Stomach (tissue), 8 donors: ENCODE measurements at regions not wholly inside any gene's neighbourhood (a gene's known extent, or its start where the extent isn't known, plus 50 kb on each side); places are given as distances from the start of the nearest gene placed in this dataset.

Experiments used
- DNase-seq, 2 donors: peaks; one replicate each; pipeline versions ENCODE4 v3.0.0 to v3.0.0-alpha.2; 2013 to 2019
- H3K27ac ChIP-seq, 5 donors: fragments of 200-600 bp in 4 of 5; sonication (generic) in 4 of 5; one replicate each; pipeline ENCODE4 v1.5.1; 2013 to 2019; ENCODE audit warnings: mild to moderate bottlenecking in 1 of 5, moderate library complexity in 1 of 5
- H3K27me3 ChIP-seq, 3 donors: fragments of 200-600 bp; sonication (generic); one replicate each; pipeline ENCODE4 v1.5.1; 2017 to 2019; ENCODE audit warnings: mixed run types in 1 of 3
- H3K36me3 ChIP-seq, 4 donors: fragments of 200-600 bp; sonication (generic); 1 replicate in 3 of 4; 2 replicates in 1 of 4; pipeline ENCODE4 v1.5.1; 2016 to 2019
- H3K4me1 ChIP-seq, 4 donors: fragments of 200-600 bp; sonication (generic); one replicate each; pipeline ENCODE4 v1.5.1; 2016 to 2019
- H3K4me3 ChIP-seq, 4 donors: fragments of 200-600 bp; sonication (generic) in 3 of 4; one replicate each; pipeline ENCODE4 v1.5.1; 2016 to 2019; ENCODE audit warnings: mild to moderate bottlenecking in 1 of 4
- H3K9me3 ChIP-seq, 4 donors: fragments of 200-600 bp; sonication (generic); one replicate each; pipeline ENCODE4 v1.5.1; 2016 to 2019
- EP300 ChIP-seq: sonication (generic); formaldehyde crosslinking; IDR thresholded peaks from one replicate; pipeline ENCODE4 v1.6.1; 2017; ENCODE audit warnings: antibody characterized with exemption
- POLR2A ChIP-seq, 4 donors: fragments of 450-650 bp; IDR thresholded peaks; one replicate each; pipeline ENCODE4 v1.6.1; 2016; ENCODE audit warnings: antibody characterized with exemption in 4 of 4, control low read depth in 2 of 4, mild to moderate bottlenecking in 1 of 4, moderate library complexity in 1 of 4
- POLR2AphosphoS5 ChIP-seq, 3 donors: sonication (generic); formaldehyde crosslinking; IDR thresholded peaks; one replicate each; pipeline ENCODE4 v1.6.1; 2016; ENCODE audit warnings: antibody characterized with exemption in 3 of 3
- WGBS, 5 donors: extraction: QIAGEN DNeasy Blood & Tissue Kit in 3 of 5; methylation state at CpG; one replicate each; pipeline versions ENCODE4 v1.1.5 to v1.1.7; 2013 to 2018; 5-methylcytosine and 5-hydroxymethylcytosine counted together
- intact Hi-C: fragments of 100-400 bp; cut with DNase I; formaldehyde crosslinking; loops from one replicate; pipeline ENCODE4 v1.15.1; 2023; ENCODE audit warnings: low total_unique reads
- TF ChIP-seq, protein P1 (sequence below), 7 experiments: fragments of 450-650 bp in 4 of 7; fragments of 200-600 bp in 3 of 7; sonication (generic) in 3 of 7; IDR thresholded peaks; one replicate each; pipeline ENCODE4 v1.5.1; 2016 to 2019; ENCODE audit warnings: antibody characterized with exemption in 7 of 7, control low read depth in 2 of 7, mild to moderate bottlenecking in 1 of 7
- donor health status: healthy with polysubstance abuse.
- donor health status: Bipolar disorder and iron deficiency.
- donor health status: healthy.

DNA sequence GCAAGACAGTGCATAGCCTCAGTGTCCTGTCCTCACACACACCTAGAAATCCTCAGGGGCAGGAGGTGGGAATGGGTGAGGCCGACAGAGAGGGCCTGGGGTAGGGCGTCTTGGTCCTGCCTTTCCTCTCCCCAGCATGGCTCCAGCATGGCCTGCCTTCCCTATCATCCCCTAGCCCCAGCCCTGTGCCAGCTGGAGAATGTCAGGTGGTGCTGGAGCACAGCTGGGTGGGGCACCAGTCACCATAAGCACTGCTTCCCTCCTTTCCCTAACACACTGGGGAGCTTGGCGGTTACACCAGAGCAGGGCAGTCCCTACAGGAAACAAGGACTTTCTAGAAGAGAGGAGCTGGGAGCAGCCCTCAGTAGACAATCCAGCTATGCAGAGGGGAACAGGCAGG lies 236.8 kb downstream of the KLF13 start:
- DNase-seq: no peak
- no peaks in the 10 kb centered on the region for H3K27me3 ChIP-seq
- peaks cover 0 to 13% (median under 1%) of the 10 kb centered on the region in 4 donors for H3K9me3 ChIP-seq
- H3K36me3 ChIP-seq: peaks cover 0 to 22% (median 0%) of the 10 kb centered on the region in 4 donors
- no peaks in the 10 kb centered on the region for H3K4me1 ChIP-seq
- TF ChIP-seq, protein P1, sequence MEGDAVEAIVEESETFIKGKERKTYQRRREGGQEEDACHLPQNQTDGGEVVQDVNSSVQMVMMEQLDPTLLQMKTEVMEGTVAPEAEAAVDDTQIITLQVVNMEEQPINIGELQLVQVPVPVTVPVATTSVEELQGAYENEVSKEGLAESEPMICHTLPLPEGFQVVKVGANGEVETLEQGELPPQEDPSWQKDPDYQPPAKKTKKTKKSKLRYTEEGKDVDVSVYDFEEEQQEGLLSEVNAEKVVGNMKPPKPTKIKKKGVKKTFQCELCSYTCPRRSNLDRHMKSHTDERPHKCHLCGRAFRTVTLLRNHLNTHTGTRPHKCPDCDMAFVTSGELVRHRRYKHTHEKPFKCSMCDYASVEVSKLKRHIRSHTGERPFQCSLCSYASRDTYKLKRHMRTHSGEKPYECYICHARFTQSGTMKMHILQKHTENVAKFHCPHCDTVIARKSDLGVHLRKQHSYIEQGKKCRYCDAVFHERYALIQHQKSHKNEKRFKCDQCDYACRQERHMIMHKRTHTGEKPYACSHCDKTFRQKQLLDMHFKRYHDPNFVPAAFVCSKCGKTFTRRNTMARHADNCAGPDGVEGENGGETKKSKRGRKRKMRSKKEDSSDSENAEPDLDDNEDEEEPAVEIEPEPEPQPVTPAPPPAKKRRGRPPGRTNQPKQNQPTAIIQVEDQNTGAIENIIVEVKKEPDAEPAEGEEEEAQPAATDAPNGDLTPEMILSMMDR (IDR thresholded peaks at IDR 0.05): no peak
- no peak for TF ChIP-seq POLR2AphosphoS5 (IDR thresholded peaks at IDR 0.05)
- TF ChIP-seq POLR2A (IDR thresholded peaks at IDR 0.05): no peak
- intact Hi-C loops: no loop called here
- H3K27ac ChIP-seq: no peak overlapping the region
- H3K4me3 ChIP-seq: no peak overlapping the region
- WGBS, 5 donors: 83 to 94% (median 90%) methylated on average over 3 of the region's 3 CpGs

DNA sequence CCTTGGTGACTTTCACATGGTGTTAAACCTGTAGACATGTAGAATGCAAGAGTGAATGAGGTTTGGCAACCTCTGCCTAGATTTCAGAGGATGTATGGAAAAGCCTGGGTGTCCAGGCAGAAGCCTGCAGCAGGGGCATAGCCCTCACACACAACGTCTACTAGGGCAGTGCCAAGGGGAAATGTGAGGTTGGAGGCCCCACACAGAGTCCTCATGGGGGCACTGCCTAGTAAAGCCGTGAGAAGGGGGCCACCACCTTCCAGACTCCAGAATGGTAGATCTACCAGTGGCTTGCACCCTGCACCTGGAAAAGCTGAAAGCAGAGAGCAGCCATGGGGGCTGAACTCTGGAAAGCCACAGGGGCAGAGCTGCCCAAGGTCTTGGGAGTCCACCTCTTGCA lies 241.2 kb downstream of the KLF13 start:
- Histone ChIP-seq H3K4me1 (no peaks in the 10 kb centered on the region), H3K9me3 (peaks cover 0 to 13% (median 2%) of the 10 kb centered on the region in 4 donors), H3K27ac (no peak overlapping the region), H3K36me3 (peaks cover 0 to 33% (median 7%) of the 10 kb centered on the region in 4 donors), H3K4me3 (no peak overlapping the region), H3K27me3 (no peaks in the 10 kb centered on the region)
- DNase-seq: no peak
- intact Hi-C loops: no loop called here
- 64 to 74% (median 66%) methylated on average over 2 of the region's 2 CpGs for WGBS, 5 donors
- TF ChIP-seq POLR2A (IDR thresholded peaks at IDR 0.05): no peak
- no peak for TF ChIP-seq EP300
- TF ChIP-seq, protein P1 (IDR thresholded peaks at IDR 0.05): no peak
- TF ChIP-seq POLR2AphosphoS5 (IDR thresholded peaks at IDR 0.05): no peak

- H3K4me3 ChIP-seq: no peak overlapping the region
- peaks cover 0 to 33% (median 7%) of the 10 kb centered on the region in 4 donors for H3K36me3 ChIP-seq
- peaks cover 0 to 1% (median 0%) of the 10 kb centered on the region in 4 donors for H3K4me1 ChIP-seq
- TF ChIP-seq POLR2AphosphoS5 (IDR thresholded peaks at IDR 0.05) (no peak), EP300 (no peak), POLR2A (IDR thresholded peaks at IDR 0.05) (no peak)
- TF ChIP-seq, protein P1 (IDR thresholded peaks at IDR 0.05): no peak
- no peak for DNase-seq
- WGBS, 5 donors: 87 to 95% (median 90%) methylated on average over 17 of the region's 17 CpGs
- H3K27me3 ChIP-seq: no peaks in the 10 kb centered on the region
- no peak overlapping the region for H3K27ac ChIP-seq
- H3K9me3 ChIP-seq: peaks cover 0 to 13% (median 2%) of the 10 kb centered on the region in 4 donors
- intact Hi-C loops: no loop called here
Measured at GRCh38 chr15:31569836-31570235, 243.2 kb downstream of the KLF13 start.

DNA sequence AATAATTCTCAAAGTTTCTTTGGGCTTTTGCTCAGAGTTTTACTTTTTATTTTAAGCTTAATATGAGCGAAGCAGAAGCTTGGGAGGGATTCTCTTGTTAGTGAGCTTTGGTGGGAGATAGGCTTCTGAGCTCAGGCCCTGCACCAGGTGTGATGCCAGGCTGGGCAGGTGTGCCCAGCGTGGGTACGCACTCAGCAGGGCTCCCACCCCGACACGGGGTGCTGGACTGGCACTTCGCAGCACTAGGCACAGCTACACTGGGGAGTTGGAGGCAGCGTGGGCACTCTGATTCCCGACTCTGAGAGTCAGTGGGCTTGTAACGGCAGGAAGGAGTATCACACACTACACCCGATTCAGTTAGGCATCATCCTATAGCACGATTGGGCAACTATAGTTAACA lies 244.0 kb downstream of the KLF13 start:
- intact Hi-C loops: no loop called here
- Histone ChIP-seq H3K27me3 (no peaks in the 10 kb centered on the region), H3K27ac (no peak overlapping the region), H3K4me1 (peaks cover 0 to 5% (median 0%) of the 10 kb centered on the region in 4 donors), H3K9me3 (peaks cover 0 to 13% (median 2%) of the 10 kb centered on the region in 4 donors), H3K36me3 (peaks cover 0 to 33% (median 7%) of the 10 kb centered on the region in 4 donors), H3K4me3 (no peak overlapping the region)
- no peak for DNase-seq
- 88 to 93% (median 91%) methylated on average over 11 of the region's 11 CpGs for WGBS, 5 donors
- TF ChIP-seq POLR2AphosphoS5 (IDR thresholded peaks at IDR 0.05): no peak
- TF ChIP-seq POLR2A (IDR thresholded peaks at IDR 0.05): no peak
- no peak for TF ChIP-seq EP300
- TF ChIP-seq, protein P1 (IDR thresholded peaks at IDR 0.05): no peak
